T-helper 22 cell (primary cell): ENCODE measurements at regions not wholly inside any gene's neighbourhood (a gene's known extent, or its start where the extent isn't known, plus 50 kb on each side); places are given as distances from the start of the nearest gene placed in this dataset.

Source experiments
- DNase-seq: peaks from one replicate; pipeline ENCODE4 v3.0.0-alpha.2; 2020; ENCODE audit warnings: low read depth

DNA sequence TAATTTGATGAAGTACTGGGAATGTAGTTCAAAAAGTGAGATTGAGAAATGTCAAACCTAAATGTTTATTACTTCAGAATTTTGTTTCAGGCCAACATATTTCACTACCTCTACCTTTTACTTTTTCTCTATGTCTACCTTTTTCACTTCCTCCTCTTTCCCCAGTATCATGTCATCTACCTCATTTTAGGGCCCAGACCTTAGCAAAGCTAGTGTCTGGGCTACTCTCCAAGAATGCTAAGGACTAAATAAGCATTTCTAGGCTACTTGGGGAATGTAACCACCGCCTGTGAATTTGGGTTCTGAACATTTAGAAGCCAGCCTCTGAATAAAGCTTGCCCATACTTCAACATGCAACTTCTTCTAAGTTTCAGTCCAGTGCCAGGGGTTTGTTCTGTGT is 330.4 kb downstream of the SLC4A3 start:
- DNase-seq: no peak

DNA sequence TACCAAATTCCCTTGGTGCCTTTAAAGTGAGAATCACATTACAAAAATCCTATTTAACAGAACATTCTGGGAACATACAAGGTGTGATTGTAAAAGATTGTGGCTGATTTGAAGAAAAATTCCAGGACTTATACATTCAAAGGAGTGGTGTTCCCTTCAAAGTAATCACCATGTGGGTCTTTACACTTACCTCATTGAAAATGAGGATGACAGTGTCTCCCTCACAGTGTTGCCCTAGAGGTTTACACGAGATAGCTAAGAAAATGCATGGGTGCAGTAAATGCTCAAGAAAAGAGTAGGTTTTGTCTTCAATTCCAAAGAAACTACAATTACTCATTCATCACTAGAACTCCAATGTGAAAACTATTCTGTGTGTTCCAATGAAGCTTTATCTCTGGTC is 331.5 kb downstream of the SLC4A3 start:
- DNase-seq: no peak

DNA sequence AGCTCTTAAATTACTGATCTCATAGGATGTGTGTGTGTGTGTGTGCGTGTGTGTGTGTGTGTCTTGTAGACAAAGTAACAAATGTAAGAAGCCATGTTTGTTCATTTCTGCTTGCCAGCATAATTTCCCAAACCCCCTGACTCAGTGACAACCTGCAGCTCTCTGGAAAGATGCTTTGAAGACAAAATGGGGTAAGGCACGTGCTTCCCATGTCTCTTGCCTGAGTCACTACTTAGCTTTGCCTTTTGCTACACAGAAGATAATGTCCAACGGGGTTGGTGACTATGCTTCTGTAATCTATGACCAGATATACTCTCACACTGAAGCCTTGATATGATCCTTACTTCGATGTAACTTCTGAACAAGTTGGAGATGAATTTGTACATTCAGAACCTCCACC is 332.0 kb downstream of the SLC4A3 start:
- no peak for DNase-seq

DNA sequence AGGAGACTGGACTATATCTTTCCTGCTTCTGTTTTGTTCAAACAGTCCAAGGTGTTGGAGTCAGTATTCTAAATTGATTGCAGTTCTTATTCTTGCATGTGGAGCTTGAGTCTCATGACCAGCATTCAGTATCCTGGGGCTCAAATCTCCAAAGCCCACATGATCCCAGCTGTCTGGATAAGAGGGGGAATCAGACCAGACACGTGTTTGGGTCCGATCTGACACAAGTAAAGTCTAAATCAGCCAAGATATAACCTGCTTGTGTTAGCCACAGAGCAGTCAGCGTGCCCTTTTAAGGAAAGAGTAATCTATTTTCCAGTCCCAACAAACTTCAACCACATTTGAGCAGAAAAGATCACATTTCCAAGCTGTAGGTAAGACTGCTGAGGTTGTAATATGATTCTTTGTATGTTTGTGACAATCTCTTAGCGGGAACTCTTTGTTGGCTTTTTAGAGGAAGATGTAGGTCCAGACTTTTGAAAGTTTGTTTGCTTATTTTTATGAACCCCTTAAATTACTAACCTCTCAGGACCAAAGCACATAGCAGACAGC is 334.6 kb downstream of the SLC4A3 start:
- DNase-seq: no peak

DNA sequence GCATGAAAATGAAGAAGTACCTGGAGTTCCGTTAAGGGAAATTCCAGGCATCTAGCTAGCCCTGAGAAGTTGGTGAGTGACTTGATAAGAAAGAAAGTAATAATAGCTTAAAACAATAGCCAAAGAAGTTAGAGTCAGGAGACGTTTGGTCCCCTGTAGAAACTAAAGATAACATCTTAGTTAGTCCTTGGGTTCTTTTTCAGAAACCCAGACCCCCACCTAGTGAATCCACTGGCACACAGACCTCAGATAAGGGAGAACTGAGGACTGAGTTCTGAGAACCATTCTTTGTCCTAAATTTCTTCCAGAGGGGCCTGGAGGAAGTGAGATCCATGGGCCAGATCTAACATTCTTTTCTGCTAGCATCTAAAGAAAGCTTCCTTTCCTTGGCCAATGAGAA is 335.4 kb downstream of the SLC4A3 start:
- no peak for DNase-seq

DNA sequence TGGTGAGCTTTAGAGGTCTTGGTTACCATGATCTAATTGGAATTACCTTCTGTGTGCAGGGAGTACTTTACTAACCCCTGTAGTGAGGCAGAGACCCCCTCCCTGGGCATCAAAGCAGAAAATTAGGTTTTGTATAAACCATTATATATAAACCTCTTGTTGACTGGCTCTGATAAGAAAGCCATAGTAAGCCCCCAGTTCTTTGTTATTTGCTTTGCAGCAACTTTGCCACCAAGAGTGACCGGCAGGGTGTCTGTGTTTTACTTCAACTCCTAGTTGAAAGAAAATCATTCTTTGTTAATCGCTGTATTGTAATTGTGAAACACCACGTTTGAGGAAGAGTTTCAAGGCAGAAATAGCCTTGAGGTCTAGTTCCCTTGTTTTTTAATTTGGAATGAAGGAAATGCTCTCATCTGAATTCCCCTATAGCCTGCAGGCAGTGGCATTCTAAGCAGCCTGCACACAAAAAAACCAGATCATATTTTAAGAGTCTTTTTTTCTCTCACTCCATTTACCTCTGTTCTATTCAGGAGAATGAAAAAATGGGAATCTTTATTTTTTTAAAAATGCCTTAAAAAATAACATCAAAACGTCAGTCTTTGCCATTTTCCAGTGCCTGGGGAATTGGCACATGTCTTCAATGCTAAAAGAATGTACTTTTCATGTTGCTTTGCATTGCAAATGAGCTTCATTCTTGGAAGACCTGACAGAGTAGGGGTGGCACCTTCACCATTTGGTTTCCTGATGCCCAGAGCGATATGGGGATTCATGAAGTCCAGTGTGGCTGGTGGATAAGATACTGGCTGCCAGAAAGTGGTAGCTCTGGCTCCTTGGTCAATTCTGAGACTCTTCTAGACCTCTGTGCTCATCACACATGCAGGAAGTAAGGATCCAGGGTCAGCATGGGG is 338.1 kb downstream of the SLC4A3 start:
- DNase-seq: no peak

DNA sequence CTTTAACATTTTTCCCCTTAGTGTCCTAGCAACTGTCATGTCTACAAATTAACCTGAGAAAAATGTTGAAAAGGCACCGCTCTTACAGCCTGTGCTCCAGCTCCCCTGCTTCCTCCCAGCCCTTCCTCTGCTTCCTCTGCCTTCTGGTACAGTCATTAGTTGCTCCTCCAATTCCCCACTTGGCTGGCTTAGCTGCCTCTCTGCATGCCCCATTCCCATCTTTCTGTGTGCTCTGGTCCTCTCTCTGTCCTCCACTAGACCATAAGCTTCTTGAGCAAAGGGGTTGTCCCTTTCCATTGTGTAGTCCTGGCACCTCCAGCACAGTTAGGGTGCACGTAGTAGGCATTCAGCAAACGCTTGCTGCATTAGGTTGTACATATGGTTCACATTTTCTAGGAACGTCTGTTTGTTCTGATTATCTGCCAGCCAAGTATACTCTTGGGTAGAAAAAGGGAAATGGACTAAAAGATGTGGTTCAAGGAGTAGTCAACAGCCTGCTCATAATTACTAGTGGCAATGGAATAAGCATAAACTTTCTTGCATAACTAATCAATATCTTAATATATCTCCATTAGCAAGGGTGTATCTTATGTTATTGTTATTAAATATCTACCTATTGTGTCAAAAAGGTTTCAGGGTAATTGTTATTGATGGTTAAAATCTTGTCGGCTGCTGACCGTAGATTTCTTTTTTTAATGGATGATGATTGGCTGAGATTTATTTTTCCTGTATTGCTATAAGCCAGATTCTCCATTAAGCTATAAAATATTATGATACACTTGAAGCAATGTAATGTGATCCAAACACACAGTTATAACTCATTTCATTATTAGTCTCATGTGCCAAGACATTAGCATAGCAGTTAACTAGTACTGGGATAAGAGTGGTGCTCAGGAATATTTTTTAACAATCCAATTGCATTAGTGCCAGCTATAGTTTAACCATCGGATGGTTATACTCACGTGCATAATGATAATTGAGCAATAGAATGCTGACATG is 340.1 kb downstream of the SLC4A3 start:
- DNase-seq: no peak

DNA sequence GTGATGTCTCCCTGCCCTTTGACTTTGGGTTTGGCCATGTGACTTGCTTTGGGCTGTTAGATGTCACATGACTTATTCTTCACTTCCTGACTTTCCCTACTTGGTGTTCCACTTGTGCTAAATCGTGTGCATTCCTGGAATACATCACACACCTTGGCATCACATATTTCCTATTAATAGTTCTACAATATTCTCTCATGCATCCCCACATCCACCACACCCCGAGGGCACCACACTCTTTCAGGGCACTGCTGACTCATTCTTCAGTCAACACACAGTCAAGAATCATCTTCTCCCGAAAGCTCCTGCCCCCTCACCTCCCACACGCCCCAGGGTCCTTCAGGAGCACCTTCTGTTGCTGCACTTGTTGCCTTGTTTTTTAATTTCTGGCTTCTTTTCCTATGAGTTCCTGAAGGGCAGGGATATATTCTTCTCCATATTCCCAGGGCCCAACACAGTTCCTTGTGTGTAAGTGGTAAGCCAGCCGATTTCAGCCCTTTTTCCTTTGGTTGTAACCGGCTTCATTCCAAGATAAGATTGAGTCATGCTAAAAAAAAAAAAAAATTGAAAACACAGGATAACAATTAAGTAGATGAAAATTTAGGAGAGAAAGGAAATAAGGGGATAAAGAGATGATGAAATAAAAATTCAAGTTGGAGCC is 341.4 kb downstream of the SLC4A3 start:
- DNase-seq: no peak

DNA sequence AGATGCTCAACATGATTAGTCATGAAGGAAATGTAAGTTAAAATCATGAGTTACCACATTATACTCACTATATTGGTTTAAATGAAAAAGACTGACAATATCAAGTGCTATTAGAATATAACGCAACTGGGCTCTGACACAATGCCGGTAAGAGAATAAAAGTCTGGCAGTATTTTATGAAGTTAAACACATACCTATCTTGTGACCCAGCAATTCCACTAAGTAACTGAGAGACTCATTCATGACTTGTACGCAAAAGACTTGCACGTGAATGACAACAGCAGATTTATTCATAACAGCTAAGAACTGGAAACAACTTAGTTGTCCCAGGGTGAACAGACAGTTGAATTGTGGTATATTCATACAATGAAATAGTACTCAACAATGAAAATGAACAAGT is 342.1 kb downstream of the SLC4A3 start:
- no peak for DNase-seq

DNA sequence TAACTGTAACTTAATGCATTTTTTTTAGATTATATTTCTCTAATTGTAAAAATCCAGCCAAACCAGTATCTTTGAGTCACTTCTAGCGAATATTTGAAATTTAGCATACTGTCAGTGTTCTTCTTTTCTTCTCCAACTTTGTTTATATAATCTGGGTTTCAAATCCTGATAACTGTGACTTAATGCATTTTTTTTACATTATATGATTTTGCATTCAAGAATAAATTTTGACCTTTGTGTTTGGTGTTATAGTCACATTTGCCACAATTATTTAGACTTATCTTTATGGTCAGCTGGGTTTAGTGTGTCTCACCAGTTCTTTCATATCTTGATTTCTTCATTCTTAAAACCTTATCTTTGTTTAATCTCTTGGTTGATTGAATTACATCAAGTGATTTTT is 345.7 kb downstream of the SLC4A3 start:
- no peak for DNase-seq

DNA sequence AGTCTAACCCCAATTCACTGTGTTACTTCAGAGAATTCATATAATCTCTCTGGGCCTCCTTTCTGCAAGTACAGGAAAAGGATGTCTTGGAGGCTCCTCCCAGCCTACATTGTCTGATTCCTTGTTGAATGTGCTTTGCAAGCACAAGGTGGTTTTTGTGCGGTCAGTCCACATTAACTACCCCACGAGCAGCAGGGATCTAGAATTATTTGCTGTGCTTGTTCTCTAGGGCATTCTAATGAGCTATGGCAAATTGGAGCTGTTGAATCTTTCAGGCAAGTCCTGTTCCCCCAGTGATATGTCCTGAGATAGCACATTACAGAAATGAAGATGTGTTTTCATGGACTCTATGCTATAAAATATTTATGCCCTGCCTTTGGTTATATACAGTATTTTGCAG is 349.4 kb downstream of the SLC4A3 start:
- DNase-seq: no peak

DNA sequence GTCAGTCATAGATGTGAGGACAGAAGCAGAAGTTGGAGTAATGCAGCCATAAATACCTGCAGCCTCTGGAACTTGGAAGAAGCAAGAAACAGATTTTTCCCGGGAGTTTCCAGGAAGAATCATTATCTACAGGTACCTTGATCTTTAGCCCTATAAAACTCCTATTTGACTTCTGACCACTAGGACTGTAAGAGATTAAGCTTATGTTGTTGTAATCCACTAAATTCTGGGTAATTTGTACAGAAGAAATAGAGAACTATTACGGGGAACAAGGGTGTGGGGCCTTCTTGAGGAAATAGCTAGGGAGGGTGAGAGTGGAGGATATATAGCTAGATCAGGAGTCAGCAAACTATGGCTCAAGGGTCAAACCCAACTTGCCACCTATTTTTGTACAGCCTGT is 353.2 kb downstream of the SLC4A3 start:
- DNase-seq: no peak

DNA sequence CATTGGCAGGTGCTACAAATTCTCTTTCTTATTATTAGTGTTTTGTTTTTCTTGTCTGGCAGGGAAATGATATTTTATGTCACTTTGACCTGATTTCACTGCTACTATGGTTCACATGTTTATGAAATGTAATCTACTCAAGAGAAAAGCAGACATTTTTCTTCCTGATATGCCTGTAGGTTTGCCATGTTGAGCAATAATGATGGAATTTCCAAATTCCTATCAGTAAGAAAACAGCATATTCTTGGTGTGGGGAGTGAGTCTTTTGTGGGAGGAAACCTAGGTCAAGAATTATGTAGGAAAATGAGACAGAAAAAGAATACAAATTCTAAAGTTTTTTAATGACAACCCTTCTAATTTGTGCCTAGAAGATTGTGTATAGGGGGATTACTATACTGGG is 356.4 kb downstream of the SLC4A3 start:
- no peak for DNase-seq

DNA sequence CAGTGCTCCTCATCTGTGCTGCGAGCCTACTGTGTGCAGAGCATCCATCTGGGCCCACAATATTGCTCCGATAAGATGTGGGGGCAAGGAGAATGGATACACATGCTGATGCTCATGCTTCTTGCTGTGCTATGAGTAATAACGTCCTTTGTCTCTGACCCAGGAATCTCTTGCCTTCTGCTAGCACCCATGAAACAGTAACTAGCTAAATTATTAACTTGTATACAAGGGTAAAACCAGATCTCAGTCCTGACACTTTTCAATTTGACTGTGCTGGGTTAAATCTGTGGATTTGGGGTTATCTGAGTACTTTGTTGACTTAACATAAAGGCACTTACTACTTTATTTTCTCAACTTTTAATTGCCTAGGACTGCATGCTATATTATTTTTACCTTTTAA is 357.6 kb downstream of the SLC4A3 start:
- no peak for DNase-seq

DNA sequence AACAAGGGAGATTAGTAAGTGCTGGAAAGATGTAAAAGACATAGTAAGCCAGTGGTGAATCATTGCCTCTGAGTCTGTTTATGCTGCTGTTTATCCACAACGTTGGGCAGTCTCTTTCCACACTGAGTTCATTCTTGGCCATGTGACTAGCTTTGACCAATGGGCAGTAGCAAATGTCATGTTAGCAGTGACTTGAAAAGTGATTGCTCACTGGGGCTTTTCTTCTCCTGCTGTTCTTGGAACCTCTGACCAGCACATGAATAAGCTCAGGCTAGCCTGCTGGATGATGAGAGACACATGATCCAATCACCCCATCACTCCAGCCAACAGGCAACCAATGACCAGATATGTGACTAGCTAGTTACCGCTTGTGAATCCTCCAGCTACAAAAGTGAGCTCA is 360.4 kb downstream of the SLC4A3 start:
- no peak for DNase-seq

DNA sequence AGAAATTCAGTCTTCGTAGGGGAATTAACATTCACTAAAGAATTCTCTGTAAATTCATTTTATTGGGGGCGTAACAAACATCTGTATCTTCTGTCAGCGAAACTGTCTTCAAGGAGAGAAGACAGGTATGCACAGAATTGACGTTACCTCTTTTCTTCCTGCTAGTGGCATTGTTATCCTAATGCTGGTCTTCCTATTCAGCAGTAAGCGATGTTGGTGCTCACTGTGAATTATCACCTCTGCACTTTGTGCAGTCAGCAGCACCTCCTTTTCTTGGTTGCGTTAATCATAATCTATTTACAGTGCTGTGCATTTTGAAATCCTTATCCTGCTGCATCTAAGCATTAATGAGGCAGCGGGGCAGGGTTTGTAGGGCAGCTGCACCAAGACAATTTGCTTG is 362.3 kb downstream of the SLC4A3 start:
- DNase-seq: no peak

DNA sequence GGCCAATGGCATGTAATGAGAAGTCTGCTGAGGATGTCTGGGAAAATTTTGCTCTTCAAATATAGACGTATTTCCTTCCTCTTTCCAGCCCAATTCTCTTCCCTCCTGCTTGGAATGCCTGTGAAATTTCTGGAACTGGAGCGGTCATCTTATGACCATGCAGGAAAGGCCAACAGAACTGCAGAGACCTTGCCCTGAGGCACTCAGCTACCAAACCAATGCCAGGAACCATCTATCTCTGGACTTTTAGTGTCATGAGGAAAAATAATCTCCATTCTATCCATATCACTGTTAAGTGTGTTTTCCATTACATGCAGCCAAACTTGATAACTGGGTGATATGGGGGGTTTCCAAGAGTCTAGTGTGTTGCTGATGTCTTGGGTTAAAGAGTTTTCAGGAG is 363.7 kb downstream of the SLC4A3 start:
- no peak for DNase-seq

DNA sequence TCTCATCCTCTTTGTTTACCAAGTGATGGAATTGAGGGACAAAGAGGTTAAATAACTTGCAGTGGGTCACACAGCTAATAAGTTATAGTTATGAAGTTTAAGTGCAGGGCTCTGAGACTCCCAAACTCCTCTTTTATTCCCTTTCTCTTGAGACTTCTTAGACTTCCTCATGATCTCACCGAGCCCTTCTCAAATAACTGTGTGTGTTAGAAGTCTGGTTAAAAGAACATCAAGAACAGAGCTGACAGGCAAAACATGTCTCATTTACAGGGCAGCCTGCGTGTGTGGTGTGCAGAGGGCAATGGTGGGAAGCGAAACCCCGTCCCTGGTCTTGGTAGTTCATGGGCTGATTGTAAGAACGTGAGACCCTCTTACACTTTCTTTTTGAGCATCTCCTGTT is 368.0 kb downstream of the SLC4A3 start:
- no peak for DNase-seq

DNA sequence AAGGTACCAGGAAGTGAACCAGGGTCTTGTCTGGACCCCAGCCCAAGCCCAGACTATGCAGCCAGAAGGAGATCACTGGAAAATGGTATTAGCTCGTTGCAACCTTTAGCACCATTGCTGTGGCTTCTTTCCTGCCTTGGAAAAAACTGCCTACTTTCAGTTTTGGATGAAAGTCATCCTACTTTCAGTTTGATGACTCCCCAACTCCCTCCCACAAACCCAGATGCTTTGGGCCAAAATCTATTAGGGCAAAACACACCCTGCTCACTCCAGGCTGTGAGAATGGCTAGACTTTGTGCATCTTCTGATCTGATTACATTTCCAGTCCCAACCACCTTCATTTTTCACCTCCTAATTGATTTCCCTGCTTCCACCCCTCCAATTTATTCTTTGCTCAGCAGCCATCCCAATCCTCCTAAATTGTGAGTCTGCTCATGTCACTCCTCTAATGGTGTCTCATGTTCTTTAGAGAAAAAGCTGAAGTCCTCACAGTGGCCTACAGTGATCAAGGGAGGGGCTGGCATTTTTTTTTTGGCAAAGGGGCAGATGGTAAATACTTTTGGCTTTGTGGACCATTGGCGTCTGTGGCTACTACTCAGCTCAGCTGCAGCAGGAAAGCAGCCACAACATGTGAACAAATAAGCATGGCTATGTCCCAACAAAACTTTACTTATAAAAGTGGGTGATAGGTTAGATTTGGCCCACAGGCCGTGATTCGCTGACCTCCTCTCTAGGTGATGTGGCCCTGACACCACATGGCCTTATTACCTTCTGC is 368.7 kb downstream of the SLC4A3 start:
- no peak for DNase-seq

DNA sequence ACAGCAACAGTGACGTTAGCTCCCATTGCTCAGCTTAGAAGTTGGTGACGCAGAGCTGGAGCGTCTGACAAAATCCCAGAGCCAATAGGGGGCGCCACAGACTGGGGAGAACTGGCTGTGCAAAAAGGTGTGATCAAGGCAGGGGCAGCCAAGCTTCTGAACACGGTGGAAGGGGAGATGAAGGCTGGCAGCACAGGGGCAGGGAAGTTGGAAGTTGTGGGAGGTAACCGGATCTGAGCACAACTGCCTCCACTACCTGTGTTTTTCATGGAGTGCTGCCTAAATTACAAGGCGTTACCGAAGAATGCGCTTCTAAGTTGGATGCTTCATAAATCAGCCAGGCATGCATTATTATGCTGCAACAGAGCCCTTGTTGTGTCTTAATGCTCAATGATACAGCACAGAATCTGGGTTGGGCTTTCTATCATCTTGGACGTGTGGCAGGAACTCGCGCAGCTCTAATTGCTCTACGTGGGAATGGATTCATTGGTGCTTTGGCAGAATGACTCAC is 370.0 kb downstream of the SLC4A3 start:
- no peak for DNase-seq

DNA sequence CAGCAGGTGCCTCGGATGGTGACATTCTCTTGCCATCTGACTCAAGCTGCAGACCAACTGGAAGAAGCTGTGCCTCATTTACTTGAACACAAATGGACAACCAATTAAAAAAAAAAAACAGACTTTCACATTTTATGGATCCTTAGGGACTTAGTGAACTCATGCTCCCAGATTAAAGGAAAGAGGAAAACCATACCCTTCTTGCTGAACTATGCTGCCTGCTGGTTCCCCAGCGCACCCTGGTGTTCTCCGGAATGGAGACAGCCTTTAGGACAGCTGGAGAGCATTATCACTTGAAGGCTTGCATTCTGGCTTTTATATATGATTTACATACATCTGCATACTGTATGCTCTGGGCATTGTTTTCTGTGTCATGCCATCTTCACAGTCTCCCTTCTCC is 370.7 kb downstream of the SLC4A3 start:
- DNase-seq: no peak
